ENCODE measurements at regions not wholly inside any gene's neighbourhood (a gene's known extent, or its start where the extent isn't known, plus 50 kb on each side); places are given as distances from the start of the nearest gene placed in this dataset.

DNA sequence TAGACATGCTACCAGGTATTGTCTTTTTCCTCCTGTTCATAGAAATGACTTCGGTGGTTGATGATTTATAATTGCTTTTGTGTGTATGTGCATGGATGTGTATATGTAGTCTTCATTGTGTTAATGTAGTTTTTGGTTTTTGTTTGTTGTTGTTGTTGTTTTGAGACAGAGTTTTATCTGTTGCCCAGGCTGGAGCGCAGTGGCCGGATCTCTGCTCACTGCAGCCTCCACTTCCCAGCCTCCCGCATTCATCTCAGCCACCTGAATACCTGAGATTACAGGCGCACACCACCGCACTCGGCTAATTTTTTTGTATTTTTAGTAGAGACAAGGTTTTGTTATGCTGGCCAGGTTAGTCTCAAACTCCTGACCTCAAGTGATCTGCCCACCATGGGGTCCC is 75.2 kb downstream of the HFE start:
- Histone ChIP-seq H3K36me3 (no peaks in the 10 kb centered on the region), H3K27me3 (no peaks in the 10 kb centered on the region), H3K4me1 (peaks cover 0 to 12% of the 10 kb centered on the region in 2 donors), H3K27ac (no peak overlapping the region), H3K4me3 (no peak overlapping the region), H3K9me3 (no peaks in the 10 kb centered on the region)
- no peak for DNase-seq (ENCODE audit: low spot score)
- TF ChIP-seq, protein P1, sequence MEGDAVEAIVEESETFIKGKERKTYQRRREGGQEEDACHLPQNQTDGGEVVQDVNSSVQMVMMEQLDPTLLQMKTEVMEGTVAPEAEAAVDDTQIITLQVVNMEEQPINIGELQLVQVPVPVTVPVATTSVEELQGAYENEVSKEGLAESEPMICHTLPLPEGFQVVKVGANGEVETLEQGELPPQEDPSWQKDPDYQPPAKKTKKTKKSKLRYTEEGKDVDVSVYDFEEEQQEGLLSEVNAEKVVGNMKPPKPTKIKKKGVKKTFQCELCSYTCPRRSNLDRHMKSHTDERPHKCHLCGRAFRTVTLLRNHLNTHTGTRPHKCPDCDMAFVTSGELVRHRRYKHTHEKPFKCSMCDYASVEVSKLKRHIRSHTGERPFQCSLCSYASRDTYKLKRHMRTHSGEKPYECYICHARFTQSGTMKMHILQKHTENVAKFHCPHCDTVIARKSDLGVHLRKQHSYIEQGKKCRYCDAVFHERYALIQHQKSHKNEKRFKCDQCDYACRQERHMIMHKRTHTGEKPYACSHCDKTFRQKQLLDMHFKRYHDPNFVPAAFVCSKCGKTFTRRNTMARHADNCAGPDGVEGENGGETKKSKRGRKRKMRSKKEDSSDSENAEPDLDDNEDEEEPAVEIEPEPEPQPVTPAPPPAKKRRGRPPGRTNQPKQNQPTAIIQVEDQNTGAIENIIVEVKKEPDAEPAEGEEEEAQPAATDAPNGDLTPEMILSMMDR (IDR thresholded peaks at IDR 0.05), result no peak

DNA sequence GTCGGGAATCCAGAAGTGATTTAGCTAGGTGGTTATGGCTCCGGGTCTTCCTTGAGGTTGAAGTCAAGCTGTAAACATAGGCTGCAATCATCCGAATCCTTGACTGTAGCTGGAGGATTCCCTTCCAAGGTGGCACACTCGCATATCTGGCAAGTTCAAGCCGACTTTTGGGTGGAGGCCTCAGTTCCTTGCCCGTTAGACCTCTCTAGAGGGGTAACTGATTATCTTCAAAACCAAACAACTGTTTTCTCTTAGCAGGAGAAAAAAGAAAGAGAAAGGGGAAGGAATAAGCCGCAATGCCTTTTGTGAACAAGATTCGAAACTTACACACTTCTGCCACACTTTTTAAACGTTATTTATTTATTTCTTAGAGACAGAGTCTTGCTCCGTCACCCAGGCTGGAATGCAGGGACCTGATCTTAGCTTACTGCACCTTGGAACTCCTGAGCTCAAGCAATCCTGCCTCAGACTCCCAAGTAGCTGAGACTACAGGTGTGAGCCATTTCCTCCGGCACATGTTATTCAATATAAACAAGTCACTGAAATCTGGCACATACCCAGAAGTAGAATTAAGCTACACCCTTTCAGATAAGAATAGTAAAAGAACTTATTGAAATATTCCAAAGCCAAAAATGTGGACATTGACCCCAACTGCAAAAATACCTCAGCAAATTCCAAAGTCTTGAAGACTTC is 76.3 kb downstream of the HFE start:
- H3K27ac ChIP-seq, result no peak overlapping the region

DNA sequence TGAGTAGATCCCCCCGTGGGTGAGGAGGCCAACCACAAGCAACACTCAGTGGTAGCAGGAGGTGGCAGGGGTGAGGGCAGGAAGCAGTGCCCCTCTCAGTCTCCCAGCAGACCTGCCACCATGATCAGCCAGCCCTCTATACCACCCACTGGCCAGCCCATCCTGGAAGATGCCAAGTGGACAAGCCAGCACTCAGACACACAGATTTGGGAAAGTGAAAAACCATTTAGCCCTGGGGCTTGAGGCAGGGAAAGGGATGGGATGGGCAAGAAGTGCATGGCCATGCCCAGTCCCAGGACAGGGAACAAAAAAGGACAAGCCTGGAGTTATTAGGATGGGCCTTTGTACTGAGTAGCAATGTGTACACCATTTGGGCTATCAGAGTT is 76.9 kb downstream of the HFE start:
- Histone ChIP-seq H3K4me3 (no peak overlapping the region), H3K27ac (no peak overlapping the region), H3K27me3 (no peaks in the 10 kb centered on the region), H3K9me3 (no peaks in the 10 kb centered on the region), H3K36me3 (no peaks in the 10 kb centered on the region), H3K4me1 (peaks cover 0 to 10% of the 10 kb centered on the region in 2 donors)
- DNase-seq (ENCODE audit: low spot score), result no peak
- TF ChIP-seq, protein P1 (IDR thresholded peaks at IDR 0.05), result no peak

More for the DNA sequence above, 76.3 kb downstream of the HFE start:
- TF ChIP-seq, protein P1 (IDR thresholded peaks at IDR 0.05), result no peak
- H3K36me3 ChIP-seq, result no peaks in the 10 kb centered on the region
- H3K4me1 ChIP-seq, result peaks cover 0 to 10% of the 10 kb centered on the region in 2 donors
- no peak overlapping the region for H3K4me3 ChIP-seq
- H3K9me3 ChIP-seq, result no peaks in the 10 kb centered on the region
- no peak for DNase-seq (ENCODE audit: low spot score)
- no peaks in the 10 kb centered on the region for H3K27me3 ChIP-seq

DNA sequence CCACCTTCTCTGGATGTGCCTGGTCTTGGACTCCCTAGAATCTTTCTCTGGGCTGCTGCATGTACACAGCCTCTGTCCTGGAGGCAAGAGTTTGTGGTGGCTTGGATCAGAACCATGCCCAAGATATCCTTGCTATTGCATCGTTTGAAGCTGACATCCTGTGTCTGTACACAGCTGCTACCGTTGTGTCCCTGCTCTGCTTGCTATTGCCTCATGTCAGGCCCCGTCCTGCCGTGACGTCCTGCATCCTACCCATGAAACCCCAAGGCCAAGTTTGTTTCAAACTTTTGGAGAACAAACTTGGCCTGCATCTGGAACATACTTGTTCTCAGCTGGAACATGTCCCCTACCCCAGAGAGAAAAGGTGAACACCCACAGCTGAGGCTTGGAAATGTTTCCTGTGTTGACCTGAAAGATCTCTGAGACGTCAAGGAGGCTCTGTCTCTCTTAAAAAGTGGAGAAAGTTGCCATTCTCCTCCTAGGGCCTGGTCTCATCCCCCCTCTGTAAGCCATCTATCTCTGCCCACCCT is 78.1 kb downstream of the HFE start:
- TF ChIP-seq, protein P1 (IDR thresholded peaks at IDR 0.05), result no peak
- no peak overlapping the region for H3K4me3 ChIP-seq
- no peaks in the 10 kb centered on the region for H3K9me3 ChIP-seq
- no peaks in the 10 kb centered on the region for H3K4me1 ChIP-seq
- no peaks in the 10 kb centered on the region for H3K36me3 ChIP-seq
- no peak overlapping the region for H3K27ac ChIP-seq
- H3K27me3 ChIP-seq, result no peaks in the 10 kb centered on the region
- no peak for DNase-seq (ENCODE audit: low spot score)

DNA sequence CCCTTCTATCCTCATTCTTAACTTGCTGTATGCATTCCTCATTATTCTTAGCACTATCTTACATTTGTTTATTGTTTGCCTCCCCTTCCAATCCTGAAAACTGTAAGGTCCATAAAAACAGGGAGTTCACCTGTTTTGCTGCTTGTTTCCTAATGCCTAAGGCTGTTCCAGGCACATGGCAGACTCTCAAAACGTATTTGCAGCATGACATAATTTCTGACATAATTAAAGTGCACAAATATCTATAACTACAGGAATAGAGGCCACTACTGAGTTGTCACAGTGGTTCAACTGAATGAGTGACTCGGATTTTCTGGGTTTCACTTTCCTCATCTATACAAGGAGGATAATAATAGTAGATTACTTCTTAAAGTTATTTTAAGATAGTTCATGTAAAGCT is 83.0 kb downstream of the HFE start:
- no peaks in the 10 kb centered on the region for H3K27me3 ChIP-seq
- no peaks in the 10 kb centered on the region for H3K36me3 ChIP-seq
- H3K4me1 ChIP-seq, result peaks cover 0 to 7% of the 10 kb centered on the region in 2 donors
- no peaks in the 10 kb centered on the region for H3K9me3 ChIP-seq
- DNase-seq (ENCODE audit: low spot score), result no peak
- H3K4me3 ChIP-seq, result no peak overlapping the region
- TF ChIP-seq, protein P1 (IDR thresholded peaks at IDR 0.05), result no peak
- no peak overlapping the region for H3K27ac ChIP-seq

Measured in right atrium auricular region (tissue), 2 donors.